HEK293T (cell line): ENCODE measurements at regions not wholly inside any gene's neighbourhood (a gene's known extent, or its start where the extent isn't known, plus 50 kb on each side); places are given as distances from the start of the nearest gene placed in this dataset.

Experiments used
- CTCF ChIA-PET: fragments of 350-600 bp; formaldehyde crosslinking; extraction: SDS; loops from one replicate; lab custom pipeline; 2021; ENCODE audit warnings: antibody characterized with exemption, inconsistent platforms; lab: Yijun Ruan, JAX
- POLR2A ChIA-PET: fragments of 350-600 bp; formaldehyde crosslinking; extraction: SDS; loops from one replicate; lab custom pipeline; 2020; ENCODE audit warnings: antibody characterized with exemption, inconsistent platforms; lab: Yijun Ruan, JAX
- DNase-seq: peaks from one replicate; pipeline ENCODE4 v3.0.0; 2012; ENCODE audit warnings: mixed read lengths; ENCODE audit errors: extremely low spot score
- ARNT ChIP-seq: fragments of 450-650 bp; IDR thresholded peaks from 2 replicates; pipeline ENCODE4 v1.6.1; 2017; ENCODE audit warnings: mild to moderate bottlenecking
- BHLHE40 ChIP-seq: fragments of 450-650 bp; IDR thresholded peaks from 2 replicates; pipeline ENCODE4 v1.6.1; 2016; ENCODE audit warnings: mild to moderate bottlenecking, moderate library complexity, borderline replicate concordance
- CTBP1 ChIP-seq: fragments of 450-650 bp; IDR thresholded peaks from 2 replicates; pipeline ENCODE4 v1.6.1; 2016; ENCODE audit warnings: borderline replicate concordance
- ELF4 ChIP-seq: fragments of 450-650 bp; IDR thresholded peaks from 2 replicates; pipeline ENCODE4 v1.6.1; 2017; ENCODE audit warnings: antibody characterized with exemption
- FOXA1 ChIP-seq: fragments of 450-650 bp; IDR thresholded peaks from 2 replicates; pipeline ENCODE4 v1.6.1; 2016; ENCODE audit warnings: mild to moderate bottlenecking
- FOXK2 ChIP-seq: fragments of 450-650 bp; IDR thresholded peaks from 2 replicates; pipeline ENCODE4 v1.6.1; 2016; ENCODE audit warnings: mild to moderate bottlenecking
- FOXM1 ChIP-seq: fragments of 450-650 bp; IDR thresholded peaks from 2 replicates; pipeline ENCODE4 v1.6.1; 2017; ENCODE audit warnings: mild to moderate bottlenecking, borderline replicate concordance
- HDGF ChIP-seq: fragments of 450-650 bp; IDR thresholded peaks from 2 replicates; pipeline ENCODE4 v1.6.1; 2017; ENCODE audit warnings: antibody characterized with exemption, borderline replicate concordance
- L3MBTL2 ChIP-seq: fragments of 450-650 bp; conservative IDR thresholded peaks from 2 replicates; pipeline ENCODE4 v1.6.1; 2016; ENCODE audit warnings: mild to moderate bottlenecking
- LEF1 ChIP-seq: fragments of 450-650 bp; IDR thresholded peaks from 2 replicates; pipeline ENCODE4 v1.6.1; 2017; ENCODE audit warnings: mild to moderate bottlenecking, borderline replicate concordance
- NFRKB ChIP-seq: fragments of 450-650 bp; IDR thresholded peaks from 2 replicates; pipeline ENCODE4 v1.6.1; 2016; ENCODE audit warnings: mild to moderate bottlenecking, moderate library complexity
- SP1 ChIP-seq: fragments of 450-650 bp; IDR thresholded peaks from 2 replicates; pipeline ENCODE4 v1.6.1; 2017
- SUZ12 ChIP-seq: fragments of 450-650 bp; IDR thresholded peaks from 2 replicates; pipeline ENCODE4 v1.6.1; 2016; ENCODE audit warnings: mild to moderate bottlenecking
- TARDBP ChIP-seq: fragments of 450-650 bp; IDR thresholded peaks from 2 replicates; pipeline ENCODE4 v1.6.1; 2016
- ZNF384 ChIP-seq: fragments of 450-650 bp; IDR thresholded peaks from 2 replicates; pipeline ENCODE4 v1.6.1; 2016
- TF ChIP-seq, protein P1 (sequence below): fragments of 450-650 bp; IDR thresholded peaks from 2 replicates; pipeline ENCODE4 v1.6.1; 2016

DNA sequence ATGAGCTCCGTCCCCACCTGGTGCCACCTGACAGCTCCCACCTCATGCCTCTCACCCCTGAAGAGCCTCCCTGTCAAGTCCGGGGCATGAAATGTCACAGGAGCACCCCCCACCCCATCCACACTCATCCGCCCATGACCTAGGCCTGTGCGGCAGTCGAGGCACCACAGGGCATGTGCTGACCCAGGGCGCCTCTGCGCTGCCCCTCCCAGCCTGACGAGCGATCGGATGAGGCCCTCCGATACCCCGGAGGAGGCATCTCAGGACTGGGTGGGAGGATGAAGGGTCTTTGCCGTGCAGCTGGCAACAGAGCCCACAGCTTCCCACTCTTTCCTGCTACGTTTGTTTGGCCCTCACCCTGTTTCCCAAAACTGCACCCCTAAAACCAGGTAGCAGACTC lies 184.4 kb upstream of the TCERG1L start:
- TF ChIP-seq ZNF384 (no peak), FOXM1 (no peak), CTBP1 (no peak), FOXA1 (no peak), SUZ12 (no peak), HDGF (no peak), FOXK2 (no peak)
- POLR2A ChIA-PET = interaction anchor here (0.6 kb wide), 1 partner anchor 830 kb away, joined by 3 read pairs; no protein-coding TSS in a partner anchor
- CTCF ChIA-PET = no interaction called here
- no peak for DNase-seq

DNA sequence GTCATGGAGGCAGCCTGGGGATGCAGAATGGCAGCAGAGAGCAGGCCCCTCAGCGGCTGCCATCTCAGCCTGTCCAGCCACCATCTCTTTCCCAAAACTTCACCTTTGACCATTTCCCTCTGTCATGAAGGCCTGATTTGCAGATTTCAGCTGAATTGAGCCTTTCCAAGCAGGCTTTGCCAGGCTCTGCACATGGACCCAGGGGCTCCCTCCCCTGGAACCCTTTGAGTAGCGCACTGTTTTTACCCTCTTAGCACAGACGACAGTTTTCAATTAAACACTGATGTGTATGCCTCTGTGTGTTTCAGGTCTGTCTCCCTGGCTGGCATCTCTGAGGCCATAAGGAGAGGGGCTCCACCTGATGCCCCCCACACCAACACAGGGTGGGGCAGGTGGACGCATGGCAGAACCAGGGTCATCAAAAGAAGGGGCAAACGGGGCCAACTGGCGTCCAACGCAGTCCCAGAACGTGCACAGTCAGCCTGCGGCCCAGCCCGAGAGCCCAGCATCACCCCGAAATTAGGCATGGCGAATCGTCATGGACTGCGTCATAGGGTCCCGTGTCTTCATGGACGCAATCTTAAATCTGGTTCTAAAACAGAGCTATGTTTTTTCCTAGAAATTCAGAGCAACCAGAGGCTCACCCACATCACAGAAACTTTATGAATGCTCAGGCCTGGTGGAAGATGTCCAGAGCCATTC lies 185.0 kb upstream of the TCERG1L start:
- ChIA-PET POLR2A (no interaction called here), CTCF (interaction anchor here (0.7 kb wide), 1 partner anchor 43 kb away, joined by 3 read pairs; no protein-coding TSS in a partner anchor)
- no peak for TF ChIP-seq FOXM1
- TF ChIP-seq, protein P1, sequence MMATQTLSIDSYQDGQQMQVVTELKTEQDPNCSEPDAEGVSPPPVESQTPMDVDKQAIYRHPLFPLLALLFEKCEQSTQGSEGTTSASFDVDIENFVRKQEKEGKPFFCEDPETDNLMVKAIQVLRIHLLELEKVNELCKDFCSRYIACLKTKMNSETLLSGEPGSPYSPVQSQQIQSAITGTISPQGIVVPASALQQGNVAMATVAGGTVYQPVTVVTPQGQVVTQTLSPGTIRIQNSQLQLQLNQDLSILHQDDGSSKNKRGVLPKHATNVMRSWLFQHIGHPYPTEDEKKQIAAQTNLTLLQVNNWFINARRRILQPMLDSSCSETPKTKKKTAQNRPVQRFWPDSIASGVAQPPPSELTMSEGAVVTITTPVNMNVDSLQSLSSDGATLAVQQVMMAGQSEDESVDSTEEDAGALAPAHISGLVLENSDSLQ = no peak
- no peak for TF ChIP-seq ARNT
- TF ChIP-seq BHLHE40 = no peak
- no peak for DNase-seq

DNA sequence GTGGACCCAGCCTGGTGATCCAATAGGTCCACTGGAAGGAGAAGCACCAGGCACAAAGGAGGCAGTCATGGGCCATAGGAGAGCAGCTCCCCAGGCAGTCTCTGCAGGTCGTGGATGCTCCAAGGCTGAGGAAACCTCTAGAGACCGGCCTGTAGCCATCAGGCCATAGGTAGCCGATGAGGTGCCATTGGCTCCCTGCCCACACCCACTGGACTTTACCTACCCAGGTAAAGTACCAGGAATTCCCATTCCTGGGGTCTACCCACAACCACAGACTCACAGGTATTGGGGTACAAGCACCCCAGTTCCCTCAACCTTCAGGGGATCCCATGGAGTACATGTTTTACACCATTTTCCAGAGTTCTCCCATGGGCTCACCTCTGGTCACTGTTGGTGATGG lies 188.0 kb upstream of the TCERG1L start:
- TF ChIP-seq HDGF (no peak), ELF4 (no peak), L3MBTL2 (no peak), SP1 (no peak), FOXM1 (no peak), ARNT (no peak), TARDBP (no peak), NFRKB (no peak), ZNF384 (no peak), FOXA1 (no peak), FOXK2 (no peak), LEF1 (no peak), CTBP1 (no peak), SUZ12 (no peak), BHLHE40 (no peak)
- TF ChIP-seq, protein P1 = no peak
- ChIA-PET POLR2A (no interaction called here), CTCF (no interaction called here)
- DNase-seq = no peak

DNA sequence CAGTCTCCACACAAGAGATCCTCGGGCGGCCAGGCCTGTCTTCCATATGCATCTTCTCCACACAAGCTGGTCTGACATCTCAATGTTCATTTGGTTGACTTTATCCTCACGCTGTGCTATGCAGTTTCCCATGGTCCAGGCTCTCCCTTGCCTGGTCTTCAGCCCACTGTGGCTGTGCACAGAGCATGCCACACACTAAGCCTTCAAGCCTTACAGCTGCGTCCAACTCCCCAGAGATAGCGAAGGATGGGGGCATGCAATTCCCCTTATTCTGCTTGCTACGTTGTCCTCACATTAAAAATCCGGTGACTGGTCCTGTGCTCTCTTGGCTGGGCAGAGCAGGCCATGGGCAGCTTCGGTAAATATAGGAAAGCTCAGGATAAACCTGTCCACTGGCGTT lies 188.7 kb upstream of the TCERG1L start:
- TF ChIP-seq CTBP1 = no peak
- no peak for TF ChIP-seq HDGF
- no peak for TF ChIP-seq FOXA1
- no peak for TF ChIP-seq L3MBTL2
- no peak for TF ChIP-seq SUZ12
- no peak for DNase-seq
- ChIA-PET POLR2A (no interaction called here), CTCF (no interaction called here)

DNA sequence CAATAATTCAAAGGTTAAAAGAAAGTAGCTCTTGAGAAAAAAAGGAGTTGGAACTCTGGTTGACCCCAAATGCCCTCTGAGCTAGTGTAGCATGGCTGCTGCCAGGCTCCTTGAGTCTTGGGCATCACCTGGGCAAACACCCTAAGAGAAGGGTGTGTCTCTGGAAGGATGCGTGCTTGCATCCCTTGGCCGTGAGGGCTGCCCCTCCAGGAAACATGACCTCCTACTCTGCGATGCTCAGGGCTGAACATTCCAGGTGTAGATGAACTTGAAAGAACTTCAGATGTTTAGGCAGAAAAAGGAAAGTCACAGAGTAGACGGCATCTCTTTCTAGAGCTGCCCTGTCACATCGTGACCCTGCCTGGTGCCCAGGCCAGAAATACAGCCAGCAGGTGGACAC lies 189.4 kb upstream of the TCERG1L start:
- ChIA-PET CTCF (no interaction called here), POLR2A (no interaction called here)

DNA sequence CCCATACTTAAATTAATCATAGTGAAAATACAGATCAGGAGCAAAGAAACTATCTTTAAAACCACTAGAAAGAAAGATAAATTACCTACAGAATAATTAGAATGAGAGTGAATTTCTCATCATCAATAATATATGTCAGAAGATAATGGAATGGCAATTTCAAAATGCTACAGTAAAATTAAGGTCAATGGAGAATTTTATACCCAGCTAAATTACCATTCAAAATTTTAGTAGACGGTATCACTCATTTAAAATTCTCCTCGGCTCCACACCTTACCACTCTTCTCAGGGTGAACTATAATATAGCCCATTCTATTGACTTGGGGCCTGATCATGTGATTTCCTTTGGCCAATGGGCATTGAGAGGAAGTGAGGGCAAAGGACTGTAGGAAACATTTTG lies 192.5 kb upstream of the TCERG1L start:
- CTCF ChIA-PET = no interaction called here
- POLR2A ChIA-PET = no interaction called here
- DNase-seq = no peak
- TF ChIP-seq CTBP1 (no peak), NFRKB (no peak), FOXM1 (no peak), L3MBTL2 (no peak), ARNT (no peak), SUZ12 (no peak), TARDBP (no peak), LEF1 (no peak), FOXK2 (no peak), SP1 (no peak), FOXA1 (no peak), HDGF (no peak), ZNF384 (no peak), ELF4 (no peak)
- TF ChIP-seq, protein P1 = no peak

More for the DNA sequence above, 189.4 kb upstream of the TCERG1L start:
- no peak for DNase-seq
- TF ChIP-seq NFRKB (no peak), SUZ12 (no peak), HDGF (no peak), L3MBTL2 (no peak), FOXA1 (no peak), ARNT (no peak), CTBP1 (no peak), LEF1 (no peak), ZNF384 (no peak), BHLHE40 (no peak), TARDBP (no peak)
- TF ChIP-seq, protein P1 = no peak
